Gastroesophageal sphincter (tissue), 3 donors: ENCODE measurements at regions not wholly inside any gene's neighbourhood (a gene's known extent, or its start where the extent isn't known, plus 50 kb on each side); places are given as distances from the start of the nearest gene placed in this dataset.

Experiments used
- EP300 ChIP-seq: sonication (generic); formaldehyde crosslinking; IDR thresholded peaks from one replicate; pipeline ENCODE4 v1.6.1; 2017; ENCODE audit warnings: antibody characterized with exemption, mild to moderate bottlenecking
- POLR2A ChIP-seq, 2 donors: fragments of 450-650 bp; IDR thresholded peaks; one replicate each; pipeline ENCODE4 v1.6.1; 2017; ENCODE audit warnings: antibody characterized with exemption in 2 of 2, mild to moderate bottlenecking in 2 of 2, moderate library complexity in 1 of 2
- POLR2AphosphoS5 ChIP-seq: sonication (generic); formaldehyde crosslinking; IDR thresholded peaks from one replicate; pipeline ENCODE4 v1.6.1; 2017; ENCODE audit warnings: antibody characterized with exemption
- TF ChIP-seq, protein P1 (sequence below), 4 experiments: fragments of 200-600 bp in 2 of 4; fragments of 450-650 bp in 2 of 4; sonication (generic) in 1 of 4; IDR thresholded peaks; one replicate each; pipeline ENCODE4 v1.5.1; 2017 to 2019; ENCODE audit warnings: antibody characterized with exemption in 4 of 4, mild to moderate bottlenecking in 2 of 4, moderate library complexity in 2 of 4

DNA sequence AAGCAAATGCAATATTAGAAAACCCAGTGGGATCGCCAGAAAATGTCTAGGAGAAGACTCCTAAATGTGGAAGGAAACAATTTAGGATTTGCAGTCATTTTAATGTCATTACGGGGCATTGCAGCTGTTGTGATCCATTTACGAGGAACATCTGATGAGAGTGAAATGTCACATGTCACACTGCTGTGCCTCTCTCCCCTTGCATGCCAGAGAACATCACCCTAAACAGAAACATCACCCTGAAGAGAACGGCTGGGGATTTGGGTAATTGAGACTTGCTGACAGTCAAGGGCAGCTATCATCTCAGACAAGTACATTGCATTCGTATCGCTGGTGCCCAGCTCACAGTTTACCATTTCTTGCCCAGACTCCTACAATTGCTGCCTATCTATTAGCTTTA lies 785.7 kb upstream of the POM121L12 start:
- no peak for TF ChIP-seq POLR2A (IDR thresholded peaks at IDR 0.05)
- TF ChIP-seq, protein P1, sequence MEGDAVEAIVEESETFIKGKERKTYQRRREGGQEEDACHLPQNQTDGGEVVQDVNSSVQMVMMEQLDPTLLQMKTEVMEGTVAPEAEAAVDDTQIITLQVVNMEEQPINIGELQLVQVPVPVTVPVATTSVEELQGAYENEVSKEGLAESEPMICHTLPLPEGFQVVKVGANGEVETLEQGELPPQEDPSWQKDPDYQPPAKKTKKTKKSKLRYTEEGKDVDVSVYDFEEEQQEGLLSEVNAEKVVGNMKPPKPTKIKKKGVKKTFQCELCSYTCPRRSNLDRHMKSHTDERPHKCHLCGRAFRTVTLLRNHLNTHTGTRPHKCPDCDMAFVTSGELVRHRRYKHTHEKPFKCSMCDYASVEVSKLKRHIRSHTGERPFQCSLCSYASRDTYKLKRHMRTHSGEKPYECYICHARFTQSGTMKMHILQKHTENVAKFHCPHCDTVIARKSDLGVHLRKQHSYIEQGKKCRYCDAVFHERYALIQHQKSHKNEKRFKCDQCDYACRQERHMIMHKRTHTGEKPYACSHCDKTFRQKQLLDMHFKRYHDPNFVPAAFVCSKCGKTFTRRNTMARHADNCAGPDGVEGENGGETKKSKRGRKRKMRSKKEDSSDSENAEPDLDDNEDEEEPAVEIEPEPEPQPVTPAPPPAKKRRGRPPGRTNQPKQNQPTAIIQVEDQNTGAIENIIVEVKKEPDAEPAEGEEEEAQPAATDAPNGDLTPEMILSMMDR (IDR thresholded peaks at IDR 0.05) = no peak
- TF ChIP-seq EP300 = no peak
- TF ChIP-seq POLR2AphosphoS5 = no peak
